Osteocyte (in vitro differentiated cells): ENCODE measurements at regions not wholly inside any gene's neighbourhood (a gene's known extent, or its start where the extent isn't known, plus 50 kb on each side); places are given as distances from the start of the nearest gene placed in this dataset.

Experiments
- DNase-seq: peaks from one replicate; pipeline ENCODE4 v3.0.0; 2021; ENCODE audit warnings: mixed read lengths; ENCODE audit not compliant: unreplicated experiment; ENCODE audit errors: extremely low spot score
- H3K27ac Mint-ChIP-seq: one replicate; pipeline ENCODE4 v1.8.0; 2021; ENCODE audit warnings: mild to moderate bottlenecking, mixed read lengths; ENCODE audit not compliant: unreplicated experiment
- H3K27me3 Mint-ChIP-seq: one replicate; pipeline ENCODE4 v1.8.0; 2021; ENCODE audit warnings: mixed read lengths; ENCODE audit not compliant: unreplicated experiment
- H3K36me3 Mint-ChIP-seq: one replicate; pipeline ENCODE4 v1.8.0; 2021; ENCODE audit warnings: mixed read lengths; ENCODE audit not compliant: unreplicated experiment
- H3K4me1 Mint-ChIP-seq: one replicate; pipeline ENCODE4 v1.8.0; 2021; ENCODE audit warnings: mixed read lengths; ENCODE audit not compliant: unreplicated experiment
- H3K4me3 Mint-ChIP-seq: one replicate; pipeline ENCODE4 v1.8.0; 2021; ENCODE audit warnings: mild to moderate bottlenecking, moderate library complexity, mixed read lengths; ENCODE audit not compliant: unreplicated experiment
- H3K9me3 Mint-ChIP-seq: one replicate; pipeline ENCODE4 v1.8.0; 2021; ENCODE audit warnings: mixed read lengths; ENCODE audit not compliant: unreplicated experiment
- CTCF ChIP-seq: fragments of 200-600 bp; sonication (generic); IDR thresholded peaks from 2 replicates; pipeline ENCODE4 v1.5.0; 2021; ENCODE audit warnings: antibody characterized with exemption, mild to moderate bottlenecking, moderate library complexity

GRCh38 chr4:147094238-147094637, 148.6 kb upstream of the TTC29 start:
- Mint-ChIP-seq H3K27me3 (peaks cover 5% of the 10 kb centered on the region), H3K4me3 (no peak overlapping the region), H3K4me1 (peaks cover 23% of the 10 kb centered on the region), H3K27ac (no peak overlapping the region), H3K9me3 (no peaks in the 10 kb centered on the region), H3K36me3 (no peaks in the 10 kb centered on the region)
- DNase-seq: no peak
- peak; percentile 19 for TF ChIP-seq CTCF

- Mint-ChIP-seq H3K27me3 (no peaks in the 10 kb centered on the region), H3K9me3 (no peaks in the 10 kb centered on the region), H3K4me1 (peaks cover 37% of the 10 kb centered on the region), H3K36me3 (no peaks in the 10 kb centered on the region), H3K4me3 (no peak overlapping the region), H3K27ac (peak overlapping the region; percentile 82)
- no peak for DNase-seq
- TF ChIP-seq CTCF: peak; percentile 69
Observed at GRCh38 chr4:147096667-147097604, 151.3 kb upstream of the TTC29 start.

- no peaks in the 10 kb centered on the region for H3K27me3 Mint-ChIP-seq
- peaks cover 64% of the 10 kb centered on the region for H3K4me1 Mint-ChIP-seq
- no peak overlapping the region for H3K4me3 Mint-ChIP-seq
- peak overlapping the region; percentile 93 for H3K27ac Mint-ChIP-seq
- peaks cover 5% of the 10 kb centered on the region for H3K9me3 Mint-ChIP-seq
- no peak for TF ChIP-seq CTCF
- no peak for DNase-seq
- peaks cover 5% of the 10 kb centered on the region for H3K36me3 Mint-ChIP-seq
Observed at GRCh38 chr4:147101678-147102077, 156.0 kb upstream of the TTC29 start.

GRCh38 chr4:147102596-147102995, 156.9 kb upstream of the TTC29 start:
- Mint-ChIP-seq H3K4me3 (no peak overlapping the region), H3K36me3 (peaks cover 5% of the 10 kb centered on the region), H3K27me3 (no peaks in the 10 kb centered on the region), H3K9me3 (peaks cover 5% of the 10 kb centered on the region), H3K4me1 (peaks cover 64% of the 10 kb centered on the region), H3K27ac (peak overlapping the region; percentile 93)
- TF ChIP-seq CTCF: no peak
- no peak for DNase-seq

GRCh38 chr4:147103403-147103946, 157.8 kb upstream of the TTC29 start:
- peak overlapping the region; percentile 98 for H3K27ac Mint-ChIP-seq
- H3K36me3 Mint-ChIP-seq: peaks cover 5% of the 10 kb centered on the region
- H3K9me3 Mint-ChIP-seq: peaks cover 5% of the 10 kb centered on the region
- peaks cover 62% of the 10 kb centered on the region for H3K4me1 Mint-ChIP-seq
- TF ChIP-seq CTCF: no peak
- H3K27me3 Mint-ChIP-seq: no peaks in the 10 kb centered on the region
- peak; percentile 89 for DNase-seq
- H3K4me3 Mint-ChIP-seq: peak overlapping the region; percentile 23
